Mucosa of gallbladder (tissue), 1 donor: ENCODE measurements at regions not wholly inside any gene's neighbourhood (a gene's known extent, or its start where the extent isn't known, plus 50 kb on each side); places are given as distances from the start of the nearest gene placed in this dataset.

ENCODE experiments used
- DNase-seq: peaks from one replicate; pipeline ENCODE4 v3.0.0-alpha.2; 2020; ENCODE audit warnings: low spot score
- donor health status: DM: no; HTN: no; CAD: no.

DNA sequence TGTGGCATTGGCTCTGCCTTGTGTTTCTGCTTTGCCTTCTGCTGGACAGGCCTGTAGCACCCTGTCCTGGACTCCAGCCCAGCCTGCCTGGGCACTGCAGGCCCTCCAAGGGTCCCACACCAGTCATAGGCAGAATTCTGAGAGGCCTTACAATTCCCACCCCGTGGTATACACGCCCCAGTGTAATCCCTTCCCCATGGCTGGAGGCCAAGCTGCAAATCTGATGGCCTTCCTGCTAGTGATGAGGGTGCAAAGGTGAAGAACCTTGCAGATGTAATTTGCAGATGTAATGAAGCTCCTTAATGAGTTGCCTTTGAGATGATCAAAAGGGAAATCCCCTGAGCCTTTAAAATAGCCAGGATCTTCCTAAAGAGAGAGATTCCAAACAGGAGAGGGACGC, 325.1 kb upstream of the ZNF32 start:
- no peak for DNase-seq

GRCh38 chr10:43972976-43973647, 324.4 kb upstream of the ZNF32 start:
- no peak for DNase-seq

DNA sequence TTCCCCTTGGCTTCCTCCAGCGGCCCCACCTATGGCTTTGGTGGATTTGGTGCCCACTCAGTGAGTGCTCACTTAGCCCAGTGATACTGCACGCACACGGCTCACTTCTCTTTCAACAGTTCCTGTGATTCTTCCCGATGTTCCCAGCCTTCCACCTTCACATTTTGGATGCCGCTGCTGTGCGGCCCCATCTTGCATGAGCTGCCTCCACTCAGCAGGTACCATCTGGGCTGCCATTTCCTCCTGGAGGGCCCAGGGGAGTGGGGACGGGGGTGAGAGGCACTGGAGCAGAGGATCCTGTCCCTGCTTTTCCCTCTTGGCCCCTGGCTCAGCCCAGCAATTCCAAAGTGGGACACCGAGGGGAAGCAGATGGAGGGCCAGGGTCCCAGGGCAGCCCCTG, 323.3 kb upstream of the ZNF32 start:
- no peak for DNase-seq

GRCh38 chr10:43971306-43971705, 322.6 kb upstream of the ZNF32 start:
- no peak for DNase-seq

DNA sequence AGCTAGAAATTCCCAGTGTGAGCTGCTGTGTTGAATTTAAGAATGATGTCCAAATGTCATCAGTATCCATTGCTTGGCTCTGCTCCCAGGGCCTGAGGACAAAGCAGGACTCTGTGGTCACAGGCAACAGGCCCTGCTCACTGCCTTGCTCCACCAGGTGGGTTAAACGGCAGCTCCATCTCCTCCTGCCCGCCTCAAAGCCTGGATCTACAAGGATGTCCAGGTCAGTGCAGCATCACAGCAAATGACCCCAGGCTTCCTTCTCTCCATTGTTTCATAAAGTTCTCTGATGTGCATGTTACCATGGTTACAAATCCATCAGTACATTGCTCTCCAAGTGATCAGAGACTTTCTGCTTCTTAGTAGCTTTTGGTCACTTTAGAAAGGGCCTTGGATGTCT, 322.0 kb upstream of the ZNF32 start:
- DNase-seq, result no peak

- DNase-seq, result no peak
Observed at GRCh38 chr10:43970018-43970698, 321.5 kb upstream of the ZNF32 start.

DNA sequence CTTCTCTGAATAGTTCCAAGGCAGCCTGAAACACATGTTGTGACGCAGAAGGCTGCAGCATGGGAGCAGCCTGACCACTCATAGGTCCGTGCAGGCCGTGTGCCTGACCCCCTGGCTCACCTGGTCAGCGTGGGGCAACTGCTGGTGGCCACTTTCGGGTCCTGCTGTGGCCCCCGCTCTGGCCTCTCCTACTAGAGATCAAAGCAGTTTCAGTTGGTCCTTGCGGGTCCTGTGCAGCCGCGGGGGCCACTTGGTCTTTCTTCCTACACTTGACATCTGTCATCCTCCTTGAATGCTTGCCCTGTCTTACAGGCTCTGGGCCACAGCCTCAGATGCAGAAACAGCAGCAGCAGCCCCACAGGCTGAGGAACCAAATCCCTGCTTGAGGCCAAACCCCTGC, 320.8 kb upstream of the ZNF32 start:
- no peak for DNase-seq

- no peak for DNase-seq
Observed at GRCh38 chr10:43968961-43969360, 320.3 kb upstream of the ZNF32 start.

GRCh38 chr10:43968076-43968475, 319.4 kb upstream of the ZNF32 start:
- no peak for DNase-seq

DNA sequence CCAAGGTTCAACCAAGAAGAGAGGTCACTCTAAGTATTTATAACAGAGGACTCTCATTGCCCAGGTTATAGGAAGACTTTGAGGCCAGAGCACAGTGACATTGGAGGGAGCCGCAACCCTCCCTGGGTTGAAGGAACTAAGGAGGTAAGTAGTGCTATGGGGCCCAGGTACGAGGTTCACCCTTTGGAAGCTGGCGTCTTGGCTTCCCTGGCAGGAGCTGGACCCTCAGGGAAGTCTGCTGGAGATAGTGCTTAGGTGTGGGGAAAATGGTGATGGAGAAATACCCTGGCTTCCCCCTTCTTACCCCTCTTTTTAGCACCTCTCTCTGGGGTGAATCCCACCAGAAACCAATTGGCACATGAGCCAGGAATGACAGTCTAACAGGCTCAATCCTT, 317.9 kb upstream of the ZNF32 start:
- DNase-seq, result no peak

- DNase-seq, result no peak
Observed at GRCh38 chr10:43965918-43966570, 317.4 kb upstream of the ZNF32 start.

GRCh38 chr10:43965033-43965917, 316.6 kb upstream of the ZNF32 start:
- DNase-seq, result no peak

DNA sequence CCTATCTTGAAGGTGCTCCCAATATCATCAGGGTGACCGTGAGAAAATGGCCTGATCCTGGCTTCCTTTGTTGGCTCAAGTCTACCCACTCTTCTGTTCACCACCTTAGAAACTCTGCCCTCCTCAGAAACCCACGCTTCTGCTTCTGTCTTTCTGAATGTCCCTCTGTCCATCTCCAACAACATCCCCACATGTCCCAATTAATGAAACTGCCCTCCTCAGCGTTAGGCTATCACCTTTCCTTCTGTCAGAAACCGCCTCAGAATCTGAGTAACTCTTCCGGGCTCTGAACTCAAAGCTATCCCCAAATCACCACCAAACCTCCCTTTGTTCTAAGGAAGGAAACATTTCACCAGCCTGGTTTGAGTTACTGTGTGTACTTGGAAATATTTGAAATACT, 315.8 kb upstream of the ZNF32 start:
- no peak for DNase-seq

- DNase-seq, result no peak
Observed at GRCh38 chr10:43963793-43964425, 315.2 kb upstream of the ZNF32 start.

- no peak for DNase-seq
Observed at GRCh38 chr10:43963379-43963778, 314.7 kb upstream of the ZNF32 start.

DNA sequence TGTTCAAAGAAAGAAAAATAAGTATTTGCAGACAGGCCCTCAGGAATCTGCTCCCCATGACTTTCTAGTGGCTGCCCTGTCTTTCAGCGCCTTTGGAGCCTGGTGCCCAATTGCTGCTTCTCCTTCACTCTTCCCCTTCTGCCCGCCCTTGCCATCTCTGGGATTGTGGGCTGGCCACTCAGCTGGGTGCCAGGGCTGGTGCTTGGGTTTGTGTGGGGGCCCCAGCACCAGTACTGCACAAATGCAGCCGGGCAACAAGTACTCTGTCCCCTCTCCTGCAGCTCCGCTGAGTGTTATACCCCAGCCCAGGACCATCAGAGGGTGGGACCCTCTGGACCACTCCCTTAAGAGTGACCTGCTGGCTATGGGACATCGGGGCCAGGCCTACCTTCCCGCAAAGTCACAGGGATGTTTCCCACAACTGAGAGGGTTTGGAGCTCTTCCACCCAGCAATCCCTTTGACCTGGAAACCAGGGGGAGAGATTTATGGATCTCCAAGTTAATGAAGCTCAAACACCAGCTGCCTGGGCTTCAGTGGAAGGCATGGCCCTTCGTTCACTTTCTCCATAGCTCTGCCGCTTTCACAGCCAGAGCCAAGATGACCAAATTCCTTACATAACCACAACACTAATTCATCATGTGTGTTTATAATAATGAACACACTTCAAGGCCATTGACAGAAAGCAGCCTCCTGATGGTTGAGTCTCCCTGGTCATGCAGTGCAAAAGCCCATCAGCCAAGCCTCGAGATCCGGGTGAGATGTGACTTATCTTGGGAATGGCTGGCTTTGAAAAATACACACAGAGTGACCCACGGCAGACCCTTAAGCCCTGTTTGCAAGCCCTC, 313.9 kb upstream of the ZNF32 start:
- DNase-seq, result peak; percentile 23

DNA sequence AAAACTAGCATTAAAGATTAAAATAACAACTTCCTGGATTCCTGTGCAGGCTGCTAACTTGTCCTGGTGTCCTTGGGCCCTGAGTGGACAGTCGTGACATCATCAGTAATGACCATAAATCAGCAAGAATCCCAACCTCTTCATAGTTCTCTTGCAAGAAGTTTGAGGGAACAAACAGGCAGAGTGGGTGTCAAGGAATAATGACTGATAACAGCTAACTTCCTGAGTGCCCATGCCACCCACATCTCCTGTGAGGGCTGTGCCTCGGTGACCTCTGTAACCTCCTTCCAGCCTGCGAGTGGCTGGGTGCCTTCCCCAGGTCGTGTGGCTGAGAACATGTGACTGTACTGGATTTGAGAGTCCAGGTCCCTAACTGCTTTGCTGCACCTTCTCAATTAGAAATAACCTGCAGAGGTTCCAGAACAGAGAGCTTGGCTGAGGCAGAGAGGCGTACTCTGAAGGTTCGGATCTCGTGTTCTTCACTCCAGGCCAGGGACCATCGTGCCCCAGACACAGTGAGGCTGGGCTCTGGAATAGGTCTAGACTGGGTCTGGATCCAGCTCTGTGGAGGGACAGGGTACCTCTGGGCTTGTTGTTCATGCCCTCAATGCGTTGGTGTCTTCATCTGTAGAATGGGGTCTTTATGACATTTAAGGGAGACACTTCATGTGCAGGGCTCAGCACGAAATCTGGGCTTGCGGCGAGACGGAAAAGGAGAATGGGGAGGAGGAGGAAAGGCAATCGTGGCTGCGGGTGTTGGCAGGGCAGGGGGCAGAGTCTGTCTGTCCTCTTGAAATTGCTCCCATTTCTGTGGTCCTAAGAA, 313.1 kb upstream of the ZNF32 start:
- DNase-seq, result no peak

DNA sequence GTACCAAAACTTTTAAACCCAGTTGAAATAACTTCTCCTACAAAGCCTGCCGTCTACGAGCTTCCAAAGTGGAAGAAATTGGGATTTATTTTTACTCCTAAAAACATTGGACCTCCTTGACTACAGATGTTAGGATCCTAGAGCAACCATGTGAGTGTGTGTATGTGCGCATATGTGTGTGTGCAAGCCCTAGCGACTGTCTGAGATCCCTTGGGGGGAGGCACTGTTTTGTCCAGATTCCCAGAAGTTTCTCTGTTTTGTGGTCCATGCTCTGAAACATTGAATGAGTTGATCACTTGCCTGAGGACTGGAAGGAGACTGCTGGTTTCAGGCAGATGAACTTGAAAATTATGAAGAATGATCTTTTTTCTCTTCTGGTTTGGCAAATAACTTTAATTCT, 312.3 kb upstream of the ZNF32 start:
- no peak for DNase-seq

DNA sequence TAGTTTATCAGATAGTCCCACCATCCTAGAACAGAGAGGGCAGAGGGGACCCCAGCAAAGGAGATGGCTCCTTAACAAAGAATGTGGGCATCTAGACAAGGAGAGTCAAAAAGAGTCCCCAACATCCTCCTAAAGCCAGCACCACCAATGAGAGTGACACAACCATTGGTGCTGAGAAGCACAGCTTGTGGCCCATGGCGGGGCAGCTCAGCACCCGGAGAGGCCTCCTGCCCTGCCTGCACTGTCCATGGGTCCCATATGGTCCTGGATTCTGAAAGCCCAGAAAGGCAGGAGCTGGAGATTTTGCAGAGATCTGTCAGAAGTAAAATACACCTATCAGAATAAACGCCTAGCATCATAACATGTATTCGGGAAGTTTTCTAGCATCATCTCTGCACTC, 311.8 kb upstream of the ZNF32 start:
- no peak for DNase-seq

DNA sequence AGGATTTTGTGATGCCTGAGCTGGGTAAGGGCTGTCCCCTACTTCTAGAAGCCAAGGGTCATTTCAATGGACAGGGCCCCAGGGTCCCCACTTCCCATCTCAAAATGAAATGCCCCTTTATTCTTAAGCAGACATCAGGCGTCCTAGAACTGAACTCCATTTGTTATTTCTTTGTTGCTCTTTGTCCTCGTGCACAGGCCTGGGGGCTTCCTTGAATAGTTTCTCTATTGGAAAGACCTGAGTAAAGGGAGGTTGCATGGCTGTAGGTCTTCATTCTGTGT, 311.4 kb upstream of the ZNF32 start:
- DNase-seq, result no peak
